ENCODE measurements at regions not wholly inside any gene's neighbourhood (a gene's known extent, or its start where the extent isn't known, plus 50 kb on each side); places are given as distances from the start of the nearest gene placed in this dataset.

- peak; percentile 55 for DNase-seq
Measured at GRCh38 chr5:153879596-153879995, 159.1 kb downstream of the FAM114A2 start.

- no peak for DNase-seq
Measured at GRCh38 chr5:153866176-153866575, 172.5 kb downstream of the FAM114A2 start.

- no peak for DNase-seq
Measured at GRCh38 chr5:153865016-153865415, 173.7 kb downstream of the FAM114A2 start.

GRCh38 chr5:153863951-153864350, 174.8 kb downstream of the FAM114A2 start:
- DNase-seq: no peak

Data from NCI-H2081 treated with DMSO at 0.1 percent for 48 hours (cell line).